Activated B cell treated with CpG ODN at 0.5 μM for 24 hours (primary cell): ENCODE measurements at regions not wholly inside any gene's neighbourhood (a gene's known extent, or its start where the extent isn't known, plus 50 kb on each side); places are given as distances from the start of the nearest gene placed in this dataset.

ENCODE experiments used
- ATAC-seq: fragments of 200-7000 bp; cut with Tn5 transposase; one replicate; pipeline ENCODE4 v1.10.0; 2021; ENCODE audit warnings: low read depth, mild to moderate bottlenecking, moderate library complexity
- CTCF ChIA-PET: fragments of 350-600 bp; sonication (Branson Sonifier 250); formaldehyde crosslinking; loops from one replicate; lab custom pipeline; 2021; ENCODE audit warnings: antibody characterized with exemption; lab: Charles Lee
- POLR2A ChIA-PET: fragments of 350-600 bp; sonication (Branson Sonifier 250); formaldehyde crosslinking; loops from one replicate; lab custom pipeline; 2021; ENCODE audit warnings: antibody characterized with exemption; lab: Charles Lee
- DNase-seq: peaks from one replicate; pipeline ENCODE4 v3.0.0; 2022
- H3K27ac Mint-ChIP-seq: one replicate; pipeline ENCODE4 v1.8.0; 2020; ENCODE audit warnings: mixed read lengths
- H3K27me3 Mint-ChIP-seq: one replicate; pipeline ENCODE4 v1.8.0; 2021; ENCODE audit warnings: mixed read lengths
- H3K36me3 Mint-ChIP-seq: one replicate; pipeline ENCODE4 v1.8.0; 2021; ENCODE audit warnings: low read depth, mixed read lengths
- H3K4me1 Mint-ChIP-seq: one replicate; pipeline ENCODE4 v1.8.0; 2021; ENCODE audit warnings: mixed read lengths
- H3K4me3 Mint-ChIP-seq: one replicate; pipeline ENCODE4 v1.8.0; 2020; ENCODE audit warnings: mild to moderate bottlenecking, mixed read lengths
- H3K9me3 Mint-ChIP-seq: one replicate; pipeline ENCODE4 v1.8.0; 2020; ENCODE audit warnings: mixed read lengths
- CTCF ChIP-seq: fragments of 200-600 bp; IDR thresholded peaks from one replicate; pipeline ENCODE4 v1.8.0; 2022; ENCODE audit warnings: antibody characterized with exemption, mild to moderate bottlenecking
- intact Hi-C: fragments of 100-400 bp; cut with micrococcal nuclease; formaldehyde crosslinking; loops from one replicate; pipeline ENCODE4 v1.15.1; 2024

DNA sequence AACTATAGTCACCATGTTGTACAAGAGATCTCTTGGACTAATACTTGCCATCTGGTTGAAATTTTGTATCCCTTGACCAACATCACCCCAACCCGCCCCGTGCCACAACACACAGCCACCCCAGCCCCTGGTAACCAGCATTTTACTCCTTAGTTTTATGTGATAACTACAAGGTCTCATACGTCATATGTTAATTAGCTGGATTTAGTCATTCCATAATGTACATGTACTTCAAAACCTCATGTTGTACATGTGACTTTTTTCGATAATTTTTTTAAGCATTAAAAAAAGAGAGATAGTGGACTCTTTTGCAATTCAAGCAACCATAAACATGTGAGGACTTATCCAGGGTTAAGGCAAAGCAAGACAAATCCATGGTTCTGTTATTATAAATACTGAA is 773.4 kb upstream of the NOVA1 start:
- Mint-ChIP-seq H3K4me1 (no peaks in the 10 kb centered on the region), H3K36me3 (no peaks in the 10 kb centered on the region), H3K27ac (no peak overlapping the region), H3K27me3 (no peaks in the 10 kb centered on the region), H3K9me3 (peaks cover 3% of the 10 kb centered on the region), H3K4me3 (no peak overlapping the region)
- TF ChIP-seq CTCF: no peak
- no peak for ATAC-seq
- ChIA-PET CTCF (no interaction called here), POLR2A (no interaction called here)
- intact Hi-C loops: no loop called here
- no peak for DNase-seq

DNA sequence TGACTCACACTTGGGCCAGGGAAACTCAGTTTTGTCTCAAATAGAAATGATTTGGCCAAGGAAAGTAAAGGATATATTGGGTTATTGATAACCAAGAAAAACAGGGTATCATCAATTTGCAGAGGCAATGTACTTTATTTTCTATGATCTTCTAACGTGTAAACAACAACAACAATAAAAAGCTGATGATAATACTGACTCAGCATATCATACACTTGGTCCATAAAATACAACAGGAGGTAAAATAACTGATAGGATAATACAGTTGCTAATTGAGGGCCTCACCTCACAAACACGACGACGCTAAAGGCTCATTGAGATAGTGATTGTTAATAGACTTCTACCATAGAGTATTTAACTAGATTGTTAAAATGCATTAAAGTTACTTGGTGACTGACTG is 774.0 kb upstream of the NOVA1 start:
- no peaks in the 10 kb centered on the region for H3K36me3 Mint-ChIP-seq
- H3K4me1 Mint-ChIP-seq: no peaks in the 10 kb centered on the region
- DNase-seq (no peak), ATAC-seq (no peak)
- ChIA-PET POLR2A (no interaction called here), CTCF (no interaction called here)
- no peak overlapping the region for H3K27ac Mint-ChIP-seq
- intact Hi-C loops: no loop called here
- no peak overlapping the region for H3K4me3 Mint-ChIP-seq
- H3K9me3 Mint-ChIP-seq: peaks cover 4% of the 10 kb centered on the region
- H3K27me3 Mint-ChIP-seq: no peaks in the 10 kb centered on the region
- TF ChIP-seq CTCF: no peak

DNA sequence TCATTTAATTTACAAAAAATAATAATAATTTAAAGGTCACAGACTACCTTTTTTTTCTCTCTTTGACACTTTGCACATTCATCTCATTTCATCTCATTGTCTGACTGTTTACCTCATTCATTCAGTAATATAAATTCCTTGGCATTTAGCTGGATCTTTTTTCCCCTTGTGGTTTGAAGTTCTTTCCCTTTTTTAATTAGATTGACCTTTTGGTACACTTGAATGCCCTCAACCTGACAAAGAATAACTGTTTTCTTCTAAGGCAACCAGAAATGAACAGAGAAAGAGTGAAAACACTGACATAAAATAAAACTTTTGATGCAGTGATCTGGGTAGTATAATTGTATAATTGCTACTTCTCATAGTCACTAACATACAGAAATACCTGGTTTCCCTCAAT is 774.9 kb upstream of the NOVA1 start:
- intact Hi-C loops: no loop called here
- Mint-ChIP-seq H3K9me3 (peaks cover 4% of the 10 kb centered on the region), H3K4me3 (no peak overlapping the region), H3K27me3 (no peaks in the 10 kb centered on the region), H3K36me3 (no peaks in the 10 kb centered on the region), H3K27ac (no peak overlapping the region), H3K4me1 (no peaks in the 10 kb centered on the region)
- POLR2A ChIA-PET: no interaction called here
- DNase-seq (no peak), ATAC-seq (no peak)
- TF ChIP-seq CTCF: no peak
- CTCF ChIA-PET: no interaction called here

DNA sequence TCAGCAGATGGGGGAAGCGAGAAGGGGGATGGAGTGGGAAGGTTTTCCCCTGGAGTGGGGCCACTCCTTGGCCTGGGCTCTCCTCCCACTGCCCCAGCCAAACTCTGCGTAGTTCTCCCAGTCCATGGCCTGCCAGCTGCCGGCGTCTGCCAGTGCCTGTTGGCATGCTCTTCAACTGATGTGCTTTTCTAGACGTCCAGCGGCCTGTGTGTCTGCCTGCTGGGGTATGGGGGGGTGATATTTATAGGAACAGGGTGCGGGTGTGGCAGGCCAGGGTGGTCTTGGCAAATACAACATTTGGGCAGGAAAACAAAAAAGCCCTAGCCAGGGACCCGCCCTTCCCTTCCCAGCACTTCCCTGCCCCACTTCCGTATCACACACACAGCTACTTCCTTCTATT is 786.3 kb upstream of the NOVA1 start:
- no peak for ATAC-seq
- no peak for DNase-seq
- CTCF ChIA-PET: no interaction called here
- TF ChIP-seq CTCF: no peak
- no peak overlapping the region for H3K27ac Mint-ChIP-seq
- H3K4me3 Mint-ChIP-seq: no peak overlapping the region
- POLR2A ChIA-PET: no interaction called here
- H3K9me3 Mint-ChIP-seq: peaks cover 8% of the 10 kb centered on the region
- H3K27me3 Mint-ChIP-seq: no peaks in the 10 kb centered on the region
- no peaks in the 10 kb centered on the region for H3K36me3 Mint-ChIP-seq
- intact Hi-C loops: no loop called here
- H3K4me1 Mint-ChIP-seq: no peaks in the 10 kb centered on the region

DNA sequence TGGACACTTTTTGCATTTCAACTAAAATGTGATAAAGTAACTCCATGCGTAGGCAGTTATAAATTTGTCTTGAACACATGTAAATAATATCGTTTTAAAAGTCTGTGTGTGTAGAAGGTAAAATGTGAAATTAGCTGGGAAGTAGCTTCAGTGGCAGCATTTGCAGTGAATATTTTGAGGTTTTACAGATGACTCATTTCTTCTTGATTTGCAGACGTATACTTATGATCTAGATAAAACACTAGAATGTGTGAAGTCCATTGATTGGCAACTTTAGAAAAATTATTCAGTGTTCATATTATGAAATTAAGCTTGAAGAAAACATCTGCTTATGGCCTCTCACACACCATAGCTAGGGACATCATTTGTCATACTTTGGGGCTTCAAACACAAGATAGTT is 788.6 kb upstream of the NOVA1 start:
- CTCF ChIA-PET: no interaction called here
- intact Hi-C loops: no loop called here
- H3K4me3 Mint-ChIP-seq: no peak overlapping the region
- DNase-seq (no peak), ATAC-seq (no peak)
- H3K4me1 Mint-ChIP-seq: no peaks in the 10 kb centered on the region
- no peaks in the 10 kb centered on the region for H3K36me3 Mint-ChIP-seq
- TF ChIP-seq CTCF: no peak
- no peaks in the 10 kb centered on the region for H3K27me3 Mint-ChIP-seq
- H3K9me3 Mint-ChIP-seq: peaks cover 11% of the 10 kb centered on the region
- no peak overlapping the region for H3K27ac Mint-ChIP-seq
- POLR2A ChIA-PET: no interaction called here
